ENCODE measurements at regions not wholly inside any gene's neighbourhood (a gene's known extent, or its start where the extent isn't known, plus 50 kb on each side); places are given as distances from the start of the nearest gene placed in this dataset.

GRCh38 chr2:122007126-122007525, 251.7 kb downstream of the TSN start (continued):
- no peak for TF ChIP-seq CTCF (IDR thresholded peaks at IDR 0.05; ENCODE audit: control extremely low read depth in 1 of 3, insufficient read depth in 1 of 3, low read depth in 1 of 3, low read length in 3 of 3)
